ENCODE measurements at regions not wholly inside any gene's neighbourhood (a gene's known extent, or its start where the extent isn't known, plus 50 kb on each side); places are given as distances from the start of the nearest gene placed in this dataset.

DNA sequence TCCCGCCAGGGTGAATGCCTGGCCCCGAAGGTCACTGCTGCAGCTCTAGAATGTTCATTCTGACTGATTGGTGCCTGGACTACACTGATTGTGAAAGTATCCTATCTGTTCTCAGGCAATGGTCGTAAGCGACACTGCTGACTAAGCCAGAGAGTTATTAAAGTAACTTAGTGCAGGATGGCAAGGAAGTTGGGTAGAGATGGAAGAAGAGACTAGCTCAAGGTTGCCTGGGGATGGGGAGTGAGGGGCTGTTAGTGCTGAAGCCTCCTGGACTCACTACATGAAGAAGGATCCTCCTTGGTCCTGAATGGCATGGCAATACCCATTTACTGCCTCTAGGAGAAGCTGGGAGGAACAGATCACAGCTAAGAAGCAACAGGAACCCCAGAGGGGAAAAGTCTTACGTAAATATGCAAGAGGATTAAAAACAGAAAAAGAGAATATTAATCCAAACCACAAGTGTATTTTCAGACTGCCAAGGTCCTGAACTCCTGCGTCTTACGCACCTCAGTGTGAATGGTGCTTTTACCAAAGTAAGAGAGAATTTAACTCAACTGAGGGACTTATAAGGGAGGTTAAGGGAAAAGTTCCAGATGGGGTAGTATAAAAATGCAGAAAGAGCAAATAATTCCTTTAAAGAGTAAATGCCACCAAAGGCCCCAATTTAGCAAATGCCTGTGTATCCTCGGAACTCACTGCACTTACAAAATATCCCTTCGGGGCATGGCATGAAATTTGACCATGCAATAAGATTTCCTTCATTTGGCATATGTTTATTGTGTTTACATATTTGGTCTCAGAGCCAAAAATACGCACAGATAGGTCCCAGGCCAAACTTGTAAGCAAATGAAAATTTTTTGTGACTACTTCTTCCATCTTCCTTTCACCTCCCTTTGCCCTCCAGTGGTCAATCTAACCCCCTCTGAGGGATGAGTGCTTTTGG is 64.0 kb upstream of the DGKG start:
- H3K4me3 ChIP-seq (ENCODE audit: low read depth, low read length), result no peak overlapping the region
- DNase-seq (ENCODE audit: low read depth), result peak; percentile 67
- TF ChIP-seq MYC (IDR thresholded peaks at IDR 0.05; ENCODE audit: low read depth, low read length), result no peak
- peak; percentile 42 for TF ChIP-seq CTCF (IDR thresholded peaks at IDR 0.05; ENCODE audit: low read depth, low read length)

- TF ChIP-seq MYC (IDR thresholded peaks at IDR 0.05; ENCODE audit: low read depth, low read length), result no peak
- TF ChIP-seq CTCF (IDR thresholded peaks at IDR 0.05; ENCODE audit: low read depth, low read length), result no peak
- TF ChIP-seq, protein P1, sequence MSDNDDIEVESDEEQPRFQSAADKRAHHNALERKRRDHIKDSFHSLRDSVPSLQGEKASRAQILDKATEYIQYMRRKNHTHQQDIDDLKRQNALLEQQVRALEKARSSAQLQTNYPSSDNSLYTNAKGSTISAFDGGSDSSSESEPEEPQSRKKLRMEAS (IDR thresholded peaks at IDR 0.05; ENCODE audit: low read depth, low read length), result no peak
- TF ChIP-seq POLR2A (IDR thresholded peaks at IDR 0.05; ENCODE audit: extremely low read depth, insufficient read length), result no peak
- DNase-seq (ENCODE audit: low read depth), result no peak
- no peak overlapping the region for H3K4me3 ChIP-seq (ENCODE audit: low read depth, low read length)
These were observed 59.9 kb upstream of the DGKG start for GRCh38 chr3:186421946-186422345.

GRCh38 chr3:186418671-186419145 is 56.7 kb upstream of the DGKG start:
- DNase-seq (ENCODE audit: low read depth), result no peak
- no peak for TF ChIP-seq MYC (IDR thresholded peaks at IDR 0.05; ENCODE audit: low read depth, low read length)
- no peak for TF ChIP-seq CTCF (IDR thresholded peaks at IDR 0.05; ENCODE audit: low read depth, low read length)
- TF ChIP-seq, protein P1 (IDR thresholded peaks at IDR 0.05; ENCODE audit: low read depth, low read length), result no peak
- no peak for TF ChIP-seq POLR2A (IDR thresholded peaks at IDR 0.05; ENCODE audit: extremely low read depth, insufficient read length)
- no peak overlapping the region for H3K4me3 ChIP-seq (ENCODE audit: low read depth, low read length)

- TF ChIP-seq MYC (IDR thresholded peaks at IDR 0.05; ENCODE audit: low read depth, low read length), result no peak
- no peak for TF ChIP-seq CTCF (IDR thresholded peaks at IDR 0.05; ENCODE audit: low read depth, low read length)
- TF ChIP-seq, protein P1 (IDR thresholded peaks at IDR 0.05; ENCODE audit: low read depth, low read length), result no peak
- no peak for TF ChIP-seq POLR2A (IDR thresholded peaks at IDR 0.05; ENCODE audit: extremely low read depth, insufficient read length)
- no peak overlapping the region for H3K4me3 ChIP-seq (ENCODE audit: low read depth, low read length)
- peak; percentile 29 for DNase-seq (ENCODE audit: low read depth)
These were observed 55.8 kb upstream of the DGKG start for GRCh38 chr3:186417791-186418190.

- DNase-seq (ENCODE audit: low read depth), result no peak
- TF ChIP-seq, protein P1 (IDR thresholded peaks at IDR 0.05; ENCODE audit: low read depth, low read length), result no peak
- TF ChIP-seq MYC (IDR thresholded peaks at IDR 0.05; ENCODE audit: low read depth, low read length) (no peak), POLR2A (IDR thresholded peaks at IDR 0.05; ENCODE audit: extremely low read depth, insufficient read length) (no peak), CTCF (IDR thresholded peaks at IDR 0.05; ENCODE audit: low read depth, low read length) (no peak)
- H3K4me3 ChIP-seq (ENCODE audit: low read depth, low read length), result no peak overlapping the region
These were observed 52.8 kb upstream of the DGKG start for GRCh38 chr3:186414735-186415419.

Data from NB4 (cell line).